GM12873 (cell line): ENCODE measurements at regions not wholly inside any gene's neighbourhood (a gene's known extent, or its start where the extent isn't known, plus 50 kb on each side); places are given as distances from the start of the nearest gene placed in this dataset.

Experiments used
- CTCF ChIP-seq: IDR thresholded peaks from 2 replicates; pipeline ENCODE4 v1.5.1; 2012; ENCODE audit warnings: low read depth, mild to moderate bottlenecking, moderate library complexity, low read length, control low read depth; ENCODE audit not compliant: insufficient read depth; ENCODE audit errors: missing control alignments

- TF ChIP-seq CTCF = no peak
Measured at GRCh38 chr14:97022741-97023140, 225.6 kb downstream of the VRK1 start.

GRCh38 chr14:97023871-97024270 lies 226.7 kb downstream of the VRK1 start:
- no peak for TF ChIP-seq CTCF

- no peak for TF ChIP-seq CTCF
Measured at GRCh38 chr14:97024300-97024699, 227.1 kb downstream of the VRK1 start.

- no peak for TF ChIP-seq CTCF
Measured at GRCh38 chr14:97025722-97026121, 228.5 kb downstream of the VRK1 start.

- no peak for TF ChIP-seq CTCF
Measured at GRCh38 chr14:97027256-97027999, 230.2 kb downstream of the VRK1 start.

- no peak for TF ChIP-seq CTCF
Measured at GRCh38 chr14:97028382-97028781, 231.2 kb downstream of the VRK1 start.

GRCh38 chr14:97029800-97030199 lies 232.6 kb downstream of the VRK1 start:
- no peak for TF ChIP-seq CTCF
